Smooth muscle cell of the brain vasculature (primary cell): ENCODE measurements at regions not wholly inside any gene's neighbourhood (a gene's known extent, or its start where the extent isn't known, plus 50 kb on each side); places are given as distances from the start of the nearest gene placed in this dataset.
A peak's percentile ranks its signal among the peaks of the same experiment; 100 is the strongest.

Experiments used
- DNase-seq: peaks from one replicate; pipeline ENCODE4 v3.0.0-alpha.2; 2012; ENCODE audit warnings: low read depth, low spot score

DNA sequence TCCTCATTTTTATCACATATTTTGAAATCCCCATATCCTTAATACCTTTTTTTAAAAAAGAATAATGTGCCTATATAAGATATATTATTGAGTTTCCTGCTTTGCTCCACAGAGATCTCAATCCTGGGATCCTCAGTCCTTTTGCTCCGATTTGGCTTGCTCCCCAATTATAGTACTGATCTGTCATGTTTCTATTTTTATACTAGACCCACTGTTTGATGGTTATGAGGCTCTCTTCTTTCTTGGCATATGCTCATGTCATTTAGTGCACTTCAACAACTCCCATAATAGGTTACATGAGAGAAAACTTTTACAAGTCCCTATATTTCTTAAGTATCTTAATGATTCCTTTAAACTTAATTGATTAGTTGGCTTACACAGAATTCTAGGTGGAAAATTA is 958.5 kb upstream of the EPHA7 start:
- no peak for DNase-seq

DNA sequence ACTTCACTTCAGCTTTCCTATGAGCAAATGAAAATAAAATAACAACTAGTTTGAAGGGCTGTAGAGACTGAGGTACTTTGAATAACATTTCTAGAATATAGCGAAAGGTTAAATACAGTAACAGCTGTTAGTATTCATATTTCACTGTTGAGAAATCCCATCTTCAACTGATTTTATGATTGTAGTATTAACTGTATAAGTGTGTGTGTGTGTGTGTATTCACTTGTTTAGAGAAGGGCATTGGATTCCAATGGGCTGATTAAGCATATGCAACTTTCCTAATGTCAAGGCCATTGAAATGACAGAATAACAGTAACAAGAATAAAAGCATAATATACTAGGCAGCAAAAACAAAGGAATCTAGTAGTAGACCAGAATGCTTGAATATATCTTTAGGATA is 957.5 kb upstream of the EPHA7 start:
- DNase-seq, result no peak

DNA sequence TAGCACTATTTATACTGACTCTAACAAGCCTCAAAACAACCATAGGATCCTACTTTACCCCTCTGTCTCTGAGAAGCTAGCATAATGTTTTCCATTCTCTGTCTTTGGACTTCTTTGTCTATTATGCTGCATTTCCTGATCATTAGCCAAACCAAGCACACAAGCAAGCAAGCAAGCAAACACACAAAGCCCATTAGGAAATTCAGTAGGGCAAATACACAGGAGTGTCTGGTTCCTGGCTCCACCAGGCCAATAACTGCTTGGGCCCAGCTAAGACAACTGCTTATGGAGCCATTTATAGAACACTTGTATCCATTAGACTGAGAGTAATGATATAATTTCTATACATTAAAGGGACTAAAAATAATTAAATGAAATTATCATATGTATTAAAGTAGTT is 952.9 kb upstream of the EPHA7 start:
- no peak for DNase-seq

DNA sequence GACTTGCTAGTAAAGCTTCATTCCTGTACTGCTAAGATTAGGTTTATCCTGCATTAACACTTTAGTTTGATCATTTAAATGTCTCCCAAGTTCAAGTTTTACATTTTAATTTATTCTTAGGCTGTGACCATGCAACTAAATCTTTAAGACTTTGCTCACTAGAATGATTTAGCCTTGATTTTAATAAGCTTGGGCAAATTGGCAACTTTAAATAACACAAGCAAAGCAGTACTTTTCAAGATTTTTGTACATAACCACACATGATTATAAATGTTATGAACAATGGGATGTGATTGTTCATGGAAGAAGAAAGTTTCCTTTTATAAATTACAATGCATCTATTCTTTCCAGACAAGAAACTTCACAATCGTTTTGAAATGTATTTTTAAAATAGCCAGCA is 948.0 kb upstream of the EPHA7 start:
- DNase-seq, result no peak

DNA sequence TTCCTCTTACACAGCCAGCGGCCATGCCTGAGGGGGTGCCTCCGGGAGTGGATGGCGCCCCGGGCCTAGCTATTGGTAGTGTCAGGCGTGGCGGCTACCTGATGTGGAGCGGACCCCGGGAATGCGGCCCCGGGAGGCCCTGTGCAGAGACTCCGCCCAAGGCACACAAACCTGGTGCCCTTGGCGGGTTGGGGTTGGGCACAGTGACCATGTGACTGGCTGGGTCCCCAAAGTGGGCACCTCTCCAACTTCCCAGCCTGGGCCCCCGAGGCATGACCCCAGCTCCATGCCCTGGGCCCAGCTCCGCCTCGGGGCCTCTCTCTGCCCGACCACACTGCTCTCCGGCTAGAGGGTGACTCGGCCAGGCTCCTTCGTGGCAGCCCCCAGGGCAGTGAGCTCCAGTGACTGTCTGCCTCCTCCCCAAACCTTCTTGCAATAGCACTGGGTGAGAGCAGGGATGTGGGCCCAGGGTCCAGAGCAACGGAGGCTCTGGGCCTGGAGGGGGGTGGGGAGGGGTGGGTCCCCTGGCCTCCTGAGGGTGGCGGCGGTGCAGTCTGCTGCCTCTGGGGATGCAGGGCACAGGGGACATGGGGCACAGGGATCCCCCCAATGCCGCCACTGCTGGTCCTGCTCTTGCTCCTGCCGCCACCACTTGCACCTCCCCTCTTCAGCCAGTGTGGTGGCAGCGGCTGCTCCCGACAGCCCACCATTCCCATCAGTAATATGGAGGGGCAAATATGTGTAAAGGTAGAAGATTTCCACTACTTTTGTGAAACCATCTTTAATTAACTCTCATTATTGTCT is 942.9 kb upstream of the EPHA7 start:
- DNase-seq, result no peak

DNA sequence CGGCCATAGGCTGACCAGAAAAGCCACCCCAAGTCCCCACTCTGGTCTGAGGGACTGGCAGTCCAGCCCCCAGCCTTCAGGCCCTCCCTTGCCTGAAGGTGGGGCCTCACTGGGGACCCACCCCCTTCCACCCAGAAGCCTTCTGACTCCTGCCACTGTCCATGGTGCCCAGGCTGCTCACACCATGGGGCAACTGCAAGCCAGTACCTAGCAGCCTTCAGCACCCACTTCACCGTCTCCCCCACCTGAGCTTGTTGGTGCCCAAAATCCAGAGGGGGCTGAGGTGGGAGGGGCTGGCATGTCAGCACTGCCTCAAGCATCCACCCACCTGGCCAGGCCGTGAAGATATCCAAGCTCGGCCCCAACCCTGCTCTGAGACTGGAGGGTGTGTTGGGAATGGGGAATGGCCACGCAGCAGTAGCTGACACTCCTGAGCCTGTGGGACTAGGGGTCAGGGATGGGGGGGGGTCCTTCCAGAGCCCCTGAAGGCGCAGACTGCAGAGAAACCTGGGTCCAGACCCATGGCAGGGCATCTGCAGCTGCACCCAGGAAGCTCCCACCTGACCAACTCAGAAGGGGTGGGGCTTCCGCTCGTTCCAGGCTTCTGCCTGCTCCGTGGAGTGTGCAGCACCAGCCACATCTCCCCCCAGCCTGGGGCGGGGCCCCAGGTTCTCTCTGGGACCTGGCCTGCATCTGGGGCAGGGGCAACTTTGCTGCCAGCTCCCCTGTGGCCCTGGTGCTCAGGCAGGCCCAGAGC is 942.1 kb upstream of the EPHA7 start:
- no peak for DNase-seq

DNA sequence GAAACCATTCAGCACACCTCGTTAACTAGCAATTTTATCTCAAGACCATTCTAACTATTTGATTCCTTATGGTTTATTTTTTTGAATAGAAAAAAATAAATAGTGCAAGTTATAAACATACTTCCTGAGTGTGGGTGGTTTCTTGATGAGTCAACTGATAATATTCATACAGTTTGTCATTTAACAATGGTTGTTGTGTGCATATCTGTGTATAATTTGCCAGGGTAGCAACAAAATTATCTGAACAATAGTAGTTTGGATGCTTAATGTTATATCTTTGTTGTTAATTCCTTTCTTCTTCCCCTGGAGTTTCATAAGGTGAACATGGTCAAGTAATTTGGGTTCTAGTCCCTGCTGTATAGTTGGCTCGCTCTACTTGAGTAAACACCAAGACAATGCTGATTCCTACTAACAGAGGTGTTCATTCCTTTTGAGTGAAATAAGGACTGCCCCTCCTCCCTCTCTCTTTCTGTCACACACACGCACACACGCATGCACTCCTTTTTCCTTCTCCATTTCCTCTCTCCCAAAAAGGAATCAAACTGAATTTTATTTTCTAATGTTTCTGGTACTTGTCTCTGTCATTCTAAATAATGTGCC is 938.1 kb upstream of the EPHA7 start:
- DNase-seq, result no peak

DNA sequence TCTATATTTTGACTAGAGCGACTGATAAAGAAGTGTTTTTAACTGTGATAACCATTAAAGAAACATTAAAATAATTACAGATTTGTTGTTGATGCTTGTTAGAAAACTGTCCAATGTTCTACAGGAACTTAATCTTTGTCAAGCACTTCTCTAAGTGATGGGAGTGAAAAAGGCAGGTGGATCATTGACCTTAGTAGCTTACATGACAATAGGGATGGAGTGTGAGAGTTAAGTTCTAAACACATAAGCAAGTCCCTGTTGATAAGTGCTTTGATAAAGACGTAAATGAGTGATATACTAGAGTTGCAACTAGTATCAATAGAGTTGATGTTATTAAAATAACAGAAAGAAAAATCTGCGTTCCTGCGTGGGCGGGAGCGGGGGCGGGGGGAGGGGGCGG is 931.5 kb upstream of the EPHA7 start:
- DNase-seq, result no peak

DNA sequence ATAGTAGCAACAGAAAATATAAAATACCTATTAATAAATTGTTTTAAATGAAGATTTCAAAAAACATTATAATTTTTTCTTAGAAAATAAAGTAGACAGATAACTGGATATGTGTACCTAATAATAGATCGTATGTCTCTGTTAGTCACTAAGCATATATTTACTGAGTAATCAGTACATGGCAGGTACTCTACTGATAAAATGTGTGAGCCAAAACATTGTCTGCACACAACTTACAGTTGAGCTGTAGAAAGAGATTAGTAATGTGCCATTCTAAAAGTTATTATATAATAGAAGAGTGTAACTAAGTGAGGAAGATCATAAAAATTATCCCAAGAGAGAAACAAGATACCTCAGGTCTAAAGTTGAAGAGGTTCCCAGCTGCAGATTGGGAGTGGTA is 929.9 kb upstream of the EPHA7 start:
- DNase-seq, result no peak

DNA sequence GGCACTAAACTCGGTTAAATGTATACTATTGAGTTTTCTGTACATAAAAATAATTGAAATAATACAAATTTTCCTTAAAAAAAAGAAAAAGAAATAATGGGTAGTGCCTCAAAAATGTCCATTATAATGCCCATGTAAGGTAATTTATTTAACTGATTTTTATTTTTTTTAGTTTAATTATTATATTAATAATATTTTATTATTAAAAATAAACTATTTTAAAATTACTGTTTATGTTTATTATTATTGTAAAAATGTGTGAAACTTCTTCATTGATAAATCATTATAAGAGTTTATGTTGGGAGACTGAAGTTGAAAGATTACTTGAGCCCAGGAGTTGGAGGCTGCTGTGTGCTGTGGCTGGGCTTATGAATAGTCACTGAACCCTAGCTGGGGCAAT is 925.5 kb upstream of the EPHA7 start:
- DNase-seq, result no peak

DNA sequence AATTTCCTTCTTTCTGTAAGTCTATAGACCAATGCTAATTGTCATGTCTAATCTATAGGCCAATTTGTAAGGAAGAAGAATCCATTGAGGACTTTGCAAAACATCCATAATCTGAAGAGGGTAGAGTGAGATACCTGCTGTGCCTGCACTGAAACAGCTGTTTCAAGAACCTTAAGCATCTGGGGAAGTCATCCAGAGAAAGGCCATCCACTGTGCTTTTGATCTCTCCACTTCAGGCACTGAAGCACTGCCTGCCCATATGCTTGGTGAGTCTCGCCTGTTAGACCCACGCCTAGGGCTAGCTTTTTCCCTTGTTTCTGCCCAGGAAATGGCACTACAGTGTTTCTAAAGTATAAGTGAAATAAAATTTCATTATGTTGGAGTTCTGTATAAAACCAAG is 921.8 kb upstream of the EPHA7 start:
- DNase-seq, result no peak

DNA sequence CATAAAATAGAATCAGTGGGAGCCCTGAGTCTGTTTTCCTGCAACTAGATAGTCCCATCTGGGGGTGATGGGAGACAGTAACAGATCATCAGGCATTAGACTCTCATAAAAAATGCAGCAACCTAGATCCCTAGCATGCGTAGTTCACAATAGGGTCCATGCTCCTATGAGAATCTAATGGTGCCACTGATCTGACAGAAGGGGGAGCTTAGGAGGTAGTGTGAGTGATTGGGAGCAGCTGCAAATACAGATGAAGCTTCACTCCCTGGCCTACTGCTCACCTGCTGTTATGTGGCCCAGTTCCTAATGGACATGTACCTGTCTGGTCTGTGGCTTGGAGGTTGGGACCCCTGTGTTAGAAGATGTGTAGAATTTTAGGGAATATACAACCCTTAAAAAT is 904.5 kb upstream of the EPHA7 start:
- no peak for DNase-seq

DNA sequence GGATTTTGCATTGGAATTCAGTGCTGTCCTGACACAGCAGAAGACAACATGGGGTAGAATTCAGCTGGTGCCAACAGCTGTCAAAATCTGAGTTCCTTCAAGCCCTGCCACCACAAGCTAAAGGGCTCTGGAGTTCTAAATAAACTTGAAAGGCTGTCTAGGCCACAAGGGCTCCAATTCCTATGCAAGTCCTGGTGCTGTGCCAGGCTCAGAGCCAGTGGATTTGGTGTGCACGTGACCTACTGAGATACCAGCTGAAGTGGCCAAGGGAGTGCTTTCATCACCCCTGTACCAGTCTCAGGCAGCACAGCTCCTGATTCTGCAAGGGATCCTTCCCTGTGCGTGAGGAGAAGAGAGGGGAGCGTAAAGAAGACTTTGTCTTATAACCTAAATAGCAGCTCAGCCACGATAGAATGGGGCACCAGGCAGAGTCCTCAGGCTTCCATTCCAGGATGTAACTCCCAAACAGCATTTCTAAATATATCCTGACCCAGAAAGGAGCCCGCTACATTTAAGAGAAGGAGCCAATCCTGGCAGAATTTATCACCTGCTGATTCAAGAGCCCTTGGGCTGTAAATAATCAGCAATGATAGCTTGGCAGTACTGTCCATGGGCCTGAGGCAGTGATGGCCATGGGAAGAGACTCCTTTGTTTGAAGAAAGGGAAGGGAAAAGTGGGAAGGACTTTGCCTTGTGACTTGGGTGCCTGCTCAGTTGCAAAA is 881.2 kb upstream of the EPHA7 start:
- no peak for DNase-seq

DNA sequence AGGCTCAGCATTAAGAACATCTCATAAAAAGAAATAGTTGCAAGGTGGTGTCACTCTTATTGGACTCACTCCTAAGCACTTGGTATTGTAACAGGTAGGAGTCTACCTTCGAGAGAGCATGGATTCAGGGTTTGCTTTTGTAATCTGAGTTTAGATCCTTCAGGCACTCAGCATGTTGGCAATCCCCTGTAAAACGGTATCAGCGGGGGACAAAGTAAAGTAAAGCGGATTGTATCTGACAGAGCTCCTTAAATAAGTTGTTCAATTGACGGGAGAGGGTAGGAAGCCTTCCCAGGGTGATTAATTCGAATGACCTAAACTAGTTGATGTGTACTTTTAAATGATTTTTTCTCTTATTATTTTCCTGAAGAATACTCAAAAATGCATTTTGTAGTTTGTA is 869.8 kb upstream of the EPHA7 start:
- no peak for DNase-seq

DNA sequence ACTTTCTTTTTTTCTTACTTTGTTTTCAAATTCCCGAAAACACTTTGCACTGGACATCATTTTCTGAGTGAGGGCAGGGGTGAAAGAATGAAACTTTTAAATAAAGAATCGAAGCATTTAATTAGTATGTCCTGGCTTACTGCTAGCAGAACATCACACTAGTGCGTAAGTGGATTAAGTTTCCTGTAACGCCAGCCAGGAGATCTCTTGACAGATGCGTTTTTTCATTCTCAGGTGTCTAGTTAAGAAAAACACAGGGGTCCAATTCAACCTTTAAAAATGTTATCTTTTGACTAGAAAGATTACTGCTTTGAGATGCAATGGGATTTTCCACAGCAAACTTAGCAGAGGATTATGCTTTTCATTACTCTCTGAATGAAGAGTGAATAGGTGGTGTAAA is 858.8 kb upstream of the EPHA7 start:
- DNase-seq, result no peak

DNA sequence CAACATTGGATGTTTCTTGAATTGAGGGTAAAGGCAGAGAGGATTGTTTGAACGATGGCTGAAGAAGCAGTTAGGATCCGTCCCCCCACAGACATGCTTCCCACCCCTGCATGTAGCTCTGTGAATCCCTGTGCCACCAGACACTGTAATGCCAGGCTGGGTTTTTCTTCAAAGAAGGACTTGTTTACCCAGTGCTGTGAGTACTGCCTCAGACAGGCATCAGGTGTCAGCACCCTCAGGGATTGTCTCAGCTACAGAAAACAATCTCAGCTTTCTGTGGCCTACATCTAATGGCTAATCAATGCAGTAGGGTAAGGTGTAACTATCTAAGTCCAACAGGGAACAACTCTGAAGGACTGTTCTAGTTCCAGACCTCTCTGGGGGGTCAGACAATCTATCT is 853.0 kb upstream of the EPHA7 start:
- DNase-seq, result no peak

DNA sequence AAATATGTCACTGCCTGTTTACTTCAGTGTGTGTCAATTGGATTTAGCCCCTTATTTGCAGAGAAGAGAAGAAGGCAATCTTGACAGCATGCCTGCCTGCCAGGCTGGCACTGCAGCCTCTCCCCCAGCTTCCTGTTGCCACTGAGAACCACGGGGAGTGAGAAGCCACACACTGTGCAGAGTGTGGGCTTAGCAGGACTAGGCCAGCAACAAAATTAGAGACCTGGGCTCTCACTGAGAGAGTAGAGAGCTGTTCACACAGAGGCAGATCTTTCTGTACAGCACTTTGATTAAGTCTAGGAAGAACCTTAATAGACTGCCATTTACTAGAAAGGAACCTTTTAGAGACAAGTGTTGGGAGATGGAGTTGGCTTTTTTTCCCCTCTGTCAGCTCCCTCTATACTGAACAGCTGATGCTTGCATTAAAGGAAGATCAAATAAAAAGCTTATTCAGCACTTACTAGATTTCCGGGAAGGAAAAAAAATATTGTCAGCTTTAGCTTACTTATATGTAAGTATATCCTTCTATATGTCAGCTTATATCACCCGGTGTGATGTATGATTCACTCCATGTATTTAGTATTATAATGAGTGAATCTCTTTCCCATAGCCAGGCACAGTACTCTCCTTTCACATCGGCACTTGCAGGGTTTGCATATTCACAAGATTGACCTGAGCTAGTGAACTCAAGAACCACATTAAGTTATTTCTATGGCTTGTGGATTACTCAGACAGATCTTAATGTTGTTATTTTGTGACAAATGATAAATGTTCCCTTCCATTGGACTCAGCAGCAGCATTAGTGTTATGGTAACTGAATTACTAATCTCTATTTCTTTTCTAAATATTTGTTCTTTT is 851.0 kb upstream of the EPHA7 start:
- peak; percentile 17 for DNase-seq

DNA sequence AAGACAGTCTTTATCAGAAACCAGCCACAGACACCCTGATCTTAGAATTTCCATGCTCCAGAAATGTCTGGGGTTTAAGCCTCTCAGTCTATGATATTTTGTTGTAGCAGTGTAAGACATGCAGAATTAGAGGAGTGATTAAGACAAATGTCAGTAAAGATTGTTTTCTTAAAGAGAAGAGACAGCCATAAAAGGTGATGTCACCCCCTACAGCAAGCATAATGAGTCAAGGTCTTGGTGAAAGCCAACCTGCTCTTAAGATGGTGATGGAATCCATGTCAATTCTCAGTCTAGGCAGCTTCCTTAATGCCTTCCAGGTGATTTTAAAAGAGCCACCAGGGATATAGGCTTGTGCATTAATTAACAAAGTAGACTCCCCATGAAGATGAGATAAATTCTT is 849.9 kb upstream of the EPHA7 start:
- no peak for DNase-seq

DNA sequence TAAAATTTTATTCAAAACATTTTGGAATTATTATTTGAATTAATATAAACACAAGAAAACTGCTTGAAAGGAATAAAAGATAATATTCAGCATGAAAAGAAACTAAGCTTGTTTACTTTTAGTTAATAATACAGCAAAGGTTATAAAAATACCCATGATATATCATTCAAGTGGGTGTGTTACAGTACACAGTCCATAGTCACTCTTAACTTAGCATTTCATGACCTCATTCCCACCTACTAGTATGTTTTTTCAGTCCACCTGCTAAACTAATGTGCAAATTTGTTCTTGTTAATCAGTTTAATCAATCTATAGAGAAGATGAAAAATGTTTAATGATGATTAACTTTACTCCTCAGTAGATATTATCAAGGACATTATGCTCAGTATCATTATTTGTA is 841.4 kb upstream of the EPHA7 start:
- DNase-seq, result no peak

DNA sequence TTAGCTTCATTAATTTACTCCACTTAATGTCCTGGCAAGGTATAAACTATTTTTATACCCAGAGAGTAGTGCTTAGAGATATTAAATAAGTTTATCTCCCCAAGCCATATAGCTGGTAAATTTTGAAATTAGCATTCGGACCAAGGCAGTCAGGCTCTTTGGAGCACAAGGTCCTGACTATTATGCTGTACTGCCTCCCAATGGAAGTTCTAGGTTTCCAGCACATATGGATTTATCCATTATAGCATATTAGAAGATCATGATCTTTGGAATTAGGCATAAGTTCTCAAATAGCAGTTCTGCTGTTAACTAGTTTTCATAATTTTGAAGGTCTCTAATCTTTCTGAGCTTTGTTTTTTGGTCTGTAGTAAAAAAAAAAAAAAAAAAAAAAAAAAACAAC is 835.3 kb upstream of the EPHA7 start:
- no peak for DNase-seq

DNA sequence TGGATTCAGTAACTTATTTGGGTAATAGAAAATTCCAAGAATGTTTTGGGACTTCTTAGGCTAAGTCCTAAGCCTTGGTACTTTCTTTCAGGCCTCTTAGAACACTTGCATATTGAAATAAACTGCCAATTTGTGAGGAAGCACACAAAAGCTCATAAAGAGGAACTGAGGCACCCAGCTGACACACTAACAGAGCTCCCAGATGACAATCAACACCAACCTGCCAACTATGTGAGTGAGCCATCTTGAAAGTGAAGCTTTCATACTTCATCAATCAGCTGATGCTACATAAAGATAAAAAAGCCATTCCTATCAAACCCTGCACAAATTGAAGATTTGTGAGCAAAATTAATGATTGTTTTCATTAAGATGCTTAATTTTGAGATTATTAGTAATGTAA is 832.5 kb upstream of the EPHA7 start:
- DNase-seq, result no peak
